ENCODE measurements at regions not wholly inside any gene's neighbourhood (a gene's known extent, or its start where the extent isn't known, plus 50 kb on each side); places are given as distances from the start of the nearest gene placed in this dataset.
"Not testable (repeated sequence)": the region's sequence is repeated elsewhere in the genome, so short reads cannot be mapped to it uniquely, and the experiment has no call there.

DNA sequence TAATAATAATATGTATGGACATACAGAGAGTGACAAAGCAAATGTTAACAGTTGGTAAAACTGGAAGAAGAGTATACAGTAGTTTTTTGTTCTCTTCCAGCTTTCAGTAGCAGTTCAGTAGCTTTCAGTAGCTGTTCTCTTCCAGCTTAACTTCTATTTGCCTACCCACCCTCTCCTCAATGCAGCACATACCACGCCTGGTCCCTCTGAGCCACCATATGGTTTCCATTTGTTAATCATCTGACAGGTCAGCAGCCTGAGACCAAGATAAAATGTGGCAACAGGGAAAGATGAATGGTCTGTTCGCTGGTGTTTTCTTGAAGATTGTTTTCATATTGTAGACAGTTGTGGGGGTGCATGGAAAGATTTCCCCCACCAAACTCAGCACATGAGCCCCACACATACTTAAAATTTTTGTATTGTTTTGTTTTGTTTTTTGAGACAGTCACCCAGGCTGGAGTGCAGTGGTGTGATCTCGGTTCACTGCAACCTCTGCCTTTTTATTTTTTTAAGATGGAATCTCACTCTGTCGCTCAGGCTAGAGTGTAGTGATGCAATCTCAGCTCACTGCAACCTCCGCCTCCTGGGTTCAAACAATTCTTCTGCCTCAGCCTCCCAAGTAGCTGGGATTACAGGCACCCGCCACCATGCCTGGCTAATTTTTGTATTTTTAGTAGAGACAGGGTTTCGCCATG is 56.8 kb downstream of the ATP6V0E2 start:
- not testable (repeated sequence) for DNase-seq

DNA sequence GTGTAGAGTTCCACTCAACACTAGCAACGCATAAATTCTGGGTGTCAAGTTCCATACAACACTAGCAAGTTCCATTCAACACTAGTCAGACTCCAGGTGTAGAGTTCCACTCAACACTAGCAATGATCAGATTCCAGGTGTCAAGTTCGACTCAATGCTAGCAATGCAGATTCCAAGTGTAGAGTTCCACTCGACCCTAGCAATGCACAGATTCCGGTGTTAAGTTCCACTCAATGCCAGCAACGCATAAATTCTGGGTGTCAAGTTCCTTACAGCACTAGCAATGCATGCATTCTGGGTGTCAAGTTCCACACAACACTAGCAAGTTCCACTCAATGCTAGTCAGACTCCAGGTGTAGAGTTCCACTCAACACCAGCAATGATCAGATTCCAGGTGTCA is 60.0 kb downstream of the ATP6V0E2 start:
- DNase-seq = not testable (repeated sequence)

DNA sequence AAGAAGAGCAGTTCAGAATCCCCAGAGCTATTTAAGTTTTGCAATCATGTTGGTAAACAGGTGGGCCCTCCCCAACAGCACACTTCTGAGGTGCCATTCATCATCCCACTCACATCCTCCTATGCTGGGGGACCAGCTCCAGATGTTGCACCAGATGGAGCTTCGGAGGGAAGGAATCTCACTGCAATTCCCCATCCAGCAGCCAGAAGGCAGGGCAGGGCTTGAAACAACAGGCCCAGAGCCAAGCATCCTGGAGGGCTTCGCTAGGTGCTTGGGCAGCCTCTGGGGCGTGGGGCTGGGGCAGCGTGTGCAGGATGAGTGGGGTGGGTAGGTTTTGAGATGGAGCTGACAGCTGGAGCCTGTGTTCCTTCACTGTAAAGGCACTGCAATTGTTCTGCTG is 73.6 kb downstream of the ATP6V0E2 start:
- DNase-seq = not testable (repeated sequence)

DNA sequence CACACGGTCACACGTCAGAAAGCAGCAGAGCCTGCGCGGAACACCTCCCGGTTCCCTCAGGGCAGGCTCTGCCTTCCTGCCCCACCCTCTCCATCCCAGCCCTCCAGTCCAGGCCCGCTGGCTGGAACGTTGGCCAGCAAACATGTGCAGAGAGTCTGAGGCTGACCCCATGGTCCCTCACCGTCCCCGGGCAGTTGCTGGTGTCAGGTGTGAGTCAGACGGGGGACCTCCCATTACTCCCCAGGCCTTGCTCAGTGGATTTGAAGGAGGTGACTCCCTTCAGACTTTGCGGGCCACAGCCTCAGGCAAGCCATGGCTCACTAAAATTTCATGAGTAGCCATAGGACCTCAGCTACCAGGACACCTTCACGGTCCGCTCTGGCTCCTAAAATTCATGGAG is 74.7 kb downstream of the ATP6V0E2 start:
- not testable (repeated sequence) for DNase-seq

DNA sequence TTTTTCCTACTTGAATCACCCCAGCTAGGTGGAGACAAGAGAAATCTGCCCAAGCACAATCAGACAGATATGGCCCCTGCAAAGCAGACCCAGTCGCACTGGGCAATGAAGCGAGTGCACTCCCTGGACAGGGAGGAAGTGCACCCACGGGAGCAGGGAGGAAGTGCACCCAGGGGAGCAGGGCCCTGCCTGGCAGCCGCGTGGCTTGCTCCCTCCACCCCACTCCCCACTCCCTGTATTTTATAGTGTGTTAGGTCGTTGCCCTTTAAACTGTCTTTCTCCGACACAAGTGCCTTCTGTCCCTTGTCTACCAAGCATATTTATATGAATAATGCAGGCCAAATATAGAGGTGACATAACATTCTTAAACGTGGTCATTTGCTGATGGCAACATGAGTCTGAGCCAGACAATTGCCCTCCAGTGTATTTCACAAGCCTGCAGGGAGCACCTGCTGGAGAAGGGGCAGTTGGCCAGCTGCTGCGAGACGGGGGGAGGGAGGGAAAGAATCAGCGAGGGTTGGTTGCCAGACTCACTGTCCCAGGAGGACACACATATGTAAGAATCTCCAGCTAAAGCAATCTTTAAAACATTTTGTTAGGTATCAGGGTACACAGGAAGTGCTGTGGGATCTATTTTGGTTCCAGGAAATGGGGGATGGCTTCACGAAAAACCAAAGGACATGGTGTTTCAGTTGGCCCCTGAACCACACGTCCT is 76.3 kb downstream of the ATP6V0E2 start:
- DNase-seq = not testable (repeated sequence)

DNA sequence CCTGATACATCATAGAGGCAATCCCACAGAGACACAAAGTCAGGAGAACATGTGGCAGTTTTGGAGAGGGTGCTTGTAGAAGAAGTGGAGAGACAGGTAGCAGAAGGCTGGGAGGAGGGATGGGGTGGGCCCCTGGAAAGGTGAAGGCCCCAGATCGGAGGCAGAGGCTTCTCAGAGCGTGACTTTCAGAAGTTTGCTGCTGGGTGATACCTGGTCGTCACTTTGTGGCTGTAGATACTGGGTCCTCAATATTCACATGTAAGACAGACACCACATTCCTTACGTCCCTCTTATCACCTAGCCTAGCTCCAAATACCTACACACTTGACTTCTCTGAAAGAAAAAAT is 76.8 kb downstream of the ATP6V0E2 start:
- DNase-seq = not testable (repeated sequence)

DNA sequence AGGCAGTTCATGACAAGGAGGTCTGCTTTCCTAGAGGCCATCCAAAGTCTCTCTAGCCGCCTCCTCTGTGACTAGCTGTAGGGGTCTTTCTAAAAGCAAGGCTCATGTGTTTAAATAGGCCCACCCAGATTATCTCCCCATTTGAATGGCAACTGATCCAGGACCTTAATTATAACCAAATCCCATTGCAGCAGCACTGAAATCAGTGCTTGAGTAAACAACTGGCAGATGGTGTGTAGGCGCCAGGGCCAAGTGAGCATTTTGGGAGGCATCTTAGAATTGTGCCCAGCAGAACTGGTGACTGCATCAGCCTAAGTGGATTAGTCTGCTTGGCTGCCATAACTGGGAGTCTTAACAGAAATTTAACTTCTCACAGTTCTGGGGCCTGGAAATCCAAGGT is 77.8 kb downstream of the ATP6V0E2 start:
- not testable (repeated sequence) for DNase-seq

DNA sequence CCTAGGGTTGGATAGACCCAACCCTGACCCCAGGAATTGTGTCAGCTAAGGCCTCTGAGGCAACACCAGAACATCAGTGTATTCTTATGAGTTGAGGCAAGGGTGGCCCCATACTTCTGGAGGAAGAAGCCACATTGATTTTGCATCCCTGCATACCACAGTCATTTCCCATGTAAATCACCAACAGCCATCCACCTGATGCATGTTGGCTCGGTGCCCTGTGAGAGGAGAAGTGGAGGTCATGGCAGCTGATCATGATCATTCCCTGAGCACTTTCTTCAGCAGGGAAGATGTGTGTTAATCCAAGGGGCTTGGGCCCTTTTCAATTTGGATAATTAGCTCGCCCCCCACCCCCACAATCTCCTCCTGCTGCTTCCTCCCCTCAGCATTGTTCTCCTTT is 85.1 kb downstream of the ATP6V0E2 start:
- DNase-seq = not testable (repeated sequence)

DNA sequence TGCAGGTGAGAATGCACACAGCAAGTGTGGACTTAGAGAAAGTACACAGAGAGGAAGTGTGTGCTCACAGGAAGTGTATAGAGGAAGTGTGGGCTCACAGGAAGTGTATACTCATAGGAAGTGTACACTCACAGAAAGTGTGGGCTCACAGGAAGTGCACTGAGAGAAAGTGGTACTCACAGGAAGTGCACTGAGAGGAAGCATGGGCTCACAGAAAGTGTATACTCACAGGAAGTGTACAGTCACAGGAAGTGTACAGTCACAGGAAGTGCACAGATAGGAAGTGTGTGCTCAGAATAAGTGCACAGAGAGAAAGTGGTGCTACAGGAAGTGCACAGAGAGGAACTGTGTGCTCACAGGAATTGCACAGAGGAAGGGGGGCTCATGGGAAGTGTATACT is 87.1 kb downstream of the ATP6V0E2 start:
- DNase-seq = not testable (repeated sequence)

DNA sequence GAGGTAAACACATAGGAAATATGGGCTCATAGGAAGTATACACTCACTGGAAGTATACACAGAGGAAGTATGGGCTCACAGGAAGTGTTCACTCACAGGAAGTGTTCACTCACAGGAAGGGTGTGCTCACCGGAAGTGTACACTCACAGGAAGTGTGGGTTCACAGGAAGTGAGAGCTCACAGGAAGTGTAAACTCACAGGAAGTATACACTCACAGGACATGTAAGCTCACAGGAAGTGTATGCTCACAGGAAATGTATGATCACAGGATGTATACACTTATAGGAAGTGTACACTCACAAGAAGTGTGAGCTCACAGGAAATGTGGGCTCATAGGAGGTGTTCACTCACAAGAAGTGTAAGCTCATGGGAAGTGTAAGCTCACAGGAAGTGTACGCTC is 88.1 kb downstream of the ATP6V0E2 start:
- not testable (repeated sequence) for DNase-seq

DNA sequence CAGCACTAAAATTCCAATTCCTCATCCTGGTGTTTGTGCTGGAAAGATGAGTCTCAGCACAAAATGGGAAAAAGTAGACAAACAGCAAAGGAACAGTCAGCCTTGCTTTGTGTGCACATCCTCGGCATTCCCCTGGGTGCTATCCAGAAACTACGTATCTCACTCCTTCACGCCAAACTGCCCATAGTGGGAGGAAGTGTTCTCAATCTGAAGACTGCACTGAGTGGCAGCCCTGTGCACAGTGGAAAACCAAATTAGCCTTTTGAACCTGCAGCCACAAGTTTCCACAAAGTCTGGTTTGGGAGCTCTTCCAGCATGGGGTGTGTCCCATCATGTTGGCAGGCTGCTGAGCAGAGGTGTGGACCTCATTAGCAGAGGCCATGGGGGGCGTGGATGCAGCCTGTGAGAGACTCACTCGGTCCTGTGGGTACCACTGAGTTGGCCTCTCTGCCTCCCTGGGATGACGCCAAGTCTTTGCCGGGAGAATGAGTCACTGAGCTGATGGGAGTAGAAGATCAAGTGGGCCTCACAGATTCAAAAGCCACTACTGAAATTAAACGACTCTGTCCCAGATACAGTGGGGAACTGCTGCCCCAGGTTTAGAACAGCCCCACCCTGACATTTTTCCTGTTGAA is 89.0 kb downstream of the ATP6V0E2 start:
- DNase-seq = peak; percentile 31

DNA sequence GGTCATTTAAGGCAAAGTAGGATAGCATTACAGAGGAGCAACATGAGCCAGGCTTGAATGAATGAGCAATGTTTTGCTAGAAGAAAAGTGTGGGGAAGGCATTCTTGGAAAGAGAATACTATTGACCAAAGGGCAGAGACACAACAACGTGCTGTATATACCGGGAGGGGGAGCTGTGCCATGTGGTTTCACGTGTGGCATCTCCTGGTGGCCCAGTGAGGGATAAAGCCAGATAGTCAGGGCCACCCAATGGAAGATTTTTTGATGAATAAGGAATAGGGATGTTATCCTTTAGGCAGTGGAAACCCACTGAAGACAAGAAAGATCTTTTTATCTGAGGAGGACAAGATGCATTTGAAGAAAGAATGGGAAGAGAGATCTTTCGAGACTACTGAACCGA is 90.2 kb downstream of the ATP6V0E2 start:
- not testable (repeated sequence) for DNase-seq

DNA sequence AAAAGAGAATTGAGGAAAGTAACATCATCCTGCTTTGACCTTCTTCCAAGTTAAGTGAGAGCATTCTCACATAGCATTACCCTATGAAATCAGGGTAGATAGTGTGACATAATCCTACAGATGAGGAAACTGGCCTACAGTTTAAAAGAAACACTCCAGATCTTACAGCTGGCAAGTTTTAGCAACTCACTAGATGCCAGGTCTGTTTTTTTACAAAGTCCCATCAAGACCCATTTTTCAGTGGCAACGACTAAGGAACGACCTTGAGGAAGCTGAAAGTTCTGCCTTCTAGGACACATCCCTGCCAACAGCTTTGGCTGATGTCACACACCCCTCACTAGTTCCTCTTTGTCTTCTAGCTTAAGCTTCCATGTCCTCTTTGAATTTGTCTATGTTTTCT is 92.7 kb downstream of the ATP6V0E2 start:
- not testable (repeated sequence) for DNase-seq

DNA sequence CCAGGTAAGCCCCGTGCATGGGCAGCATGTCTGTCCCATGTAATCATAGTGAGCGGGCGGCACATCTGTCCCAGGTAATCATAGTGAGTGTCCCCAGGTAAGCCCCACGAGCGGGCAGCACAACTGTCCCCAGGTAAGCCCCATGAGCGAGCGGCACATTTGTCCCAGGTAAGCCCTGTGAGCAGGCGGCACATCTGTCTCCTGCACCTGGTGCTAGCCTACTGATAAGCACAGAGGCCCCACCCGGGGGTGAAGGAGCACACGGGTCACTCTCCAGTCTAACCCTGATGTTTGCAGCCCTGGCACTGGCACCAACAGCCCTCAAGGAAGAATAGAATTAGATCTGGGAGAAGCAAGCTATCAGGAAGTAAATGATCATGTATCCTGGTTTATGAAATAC is 99.2 kb downstream of the ATP6V0E2 start:
- DNase-seq = not testable (repeated sequence)

DNA sequence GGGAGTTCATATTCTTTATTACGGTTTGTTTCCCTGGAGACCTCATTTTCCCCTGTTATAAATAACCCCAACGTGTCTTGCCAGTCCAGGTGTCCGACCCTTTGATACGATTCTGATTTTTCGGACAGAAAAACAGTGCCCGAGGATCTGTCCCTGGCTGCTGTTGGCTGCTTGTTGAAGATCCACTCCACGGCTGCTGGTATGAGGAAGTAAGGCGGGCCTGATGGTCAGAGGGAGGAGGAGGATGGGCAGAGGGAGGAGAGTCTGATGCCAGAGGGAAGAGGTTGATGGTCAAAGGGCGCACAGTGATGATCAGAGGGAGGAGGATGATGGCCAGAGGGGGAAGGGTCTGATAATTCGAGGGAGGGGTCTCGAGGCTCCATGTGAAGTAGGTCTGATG is 99.9 kb downstream of the ATP6V0E2 start:
- not testable (repeated sequence) for DNase-seq

DNA sequence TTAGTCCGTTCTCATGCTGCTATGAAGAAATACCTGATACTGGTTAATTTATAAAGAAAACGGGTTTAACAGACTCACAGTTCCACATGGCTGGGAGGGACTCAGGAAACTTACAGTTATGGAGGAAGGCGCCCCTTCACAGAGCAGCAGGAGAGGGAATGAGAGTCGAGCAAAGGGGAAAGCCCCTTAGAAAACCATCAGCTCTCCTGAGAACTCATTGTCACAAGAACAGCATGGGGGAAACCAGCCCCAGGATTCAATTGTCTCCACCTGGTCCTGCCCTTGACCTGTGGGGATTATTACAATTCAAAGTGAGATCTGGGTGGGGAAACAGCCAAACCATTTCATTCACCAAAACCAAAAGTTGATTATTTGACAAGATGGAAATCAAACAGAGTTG is 101.8 kb downstream of the ATP6V0E2 start:
- not testable (repeated sequence) for DNase-seq

DNA sequence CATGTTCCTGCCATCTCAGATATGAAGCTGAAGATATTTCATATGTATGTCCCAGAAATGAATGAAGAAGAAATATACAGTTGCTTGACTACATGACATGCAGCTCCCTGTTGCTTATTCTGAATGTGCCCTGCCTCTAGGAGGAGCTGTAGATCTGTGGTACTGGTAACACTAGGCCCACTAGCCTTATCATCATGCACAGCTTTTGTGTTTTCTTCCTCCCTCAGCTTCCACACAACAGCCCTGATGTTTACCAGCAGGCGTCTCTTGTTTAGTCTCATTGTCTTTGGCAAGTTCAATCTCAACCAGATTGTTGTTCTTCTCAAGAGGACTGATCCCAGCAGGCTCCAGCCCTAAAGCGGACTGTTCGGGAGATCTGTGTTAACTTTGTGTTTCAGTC is 104.8 kb downstream of the ATP6V0E2 start:
- not testable (repeated sequence) for DNase-seq

DNA sequence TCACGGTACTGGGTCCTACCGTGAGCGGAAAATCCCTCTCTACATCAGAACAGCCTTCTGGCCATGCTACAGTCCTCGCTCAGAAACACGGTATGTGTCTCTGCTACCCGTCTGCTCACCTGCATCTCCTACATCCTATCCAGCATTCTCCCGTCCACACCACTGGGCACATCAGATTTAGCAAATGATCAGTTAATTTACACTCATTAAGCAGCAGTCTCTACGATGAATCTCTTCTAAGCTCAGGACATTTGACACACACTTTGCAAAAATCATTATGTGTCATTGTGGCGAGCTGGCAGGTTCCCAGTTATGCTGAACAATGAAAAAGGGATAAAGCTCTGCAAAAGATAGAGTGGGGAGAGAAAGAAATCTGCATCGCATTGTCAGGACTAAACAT is 105.2 kb downstream of the ATP6V0E2 start:
- not testable (repeated sequence) for DNase-seq

DNA sequence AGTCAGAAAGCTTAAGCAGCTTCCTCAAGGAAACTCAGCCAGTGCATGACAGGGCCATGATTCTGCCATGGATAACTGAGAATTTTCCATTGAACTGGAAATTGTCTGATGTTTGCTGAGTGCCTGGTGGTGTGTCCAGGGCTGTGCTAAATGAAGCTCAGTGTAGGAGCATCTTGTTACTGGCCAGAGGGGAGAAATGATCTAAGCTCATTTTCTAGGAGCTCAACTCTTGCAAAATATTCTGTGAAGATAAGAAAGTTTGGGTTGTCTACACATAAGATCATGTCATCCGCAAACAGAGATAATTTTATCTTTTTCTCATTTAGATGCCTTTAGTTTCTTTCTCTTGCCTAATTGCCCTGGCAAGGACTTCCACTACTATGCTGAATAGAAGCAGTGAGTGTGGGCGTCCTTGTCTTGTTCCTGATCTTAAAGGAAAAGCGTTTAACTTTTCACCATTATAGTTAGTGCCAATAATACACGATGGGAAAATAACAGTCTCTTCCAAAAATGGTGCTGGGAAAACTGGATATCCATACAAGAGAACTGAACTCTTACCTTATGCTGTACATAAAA is 108.9 kb downstream of the ATP6V0E2 start:
- not testable (repeated sequence) for DNase-seq

DNA sequence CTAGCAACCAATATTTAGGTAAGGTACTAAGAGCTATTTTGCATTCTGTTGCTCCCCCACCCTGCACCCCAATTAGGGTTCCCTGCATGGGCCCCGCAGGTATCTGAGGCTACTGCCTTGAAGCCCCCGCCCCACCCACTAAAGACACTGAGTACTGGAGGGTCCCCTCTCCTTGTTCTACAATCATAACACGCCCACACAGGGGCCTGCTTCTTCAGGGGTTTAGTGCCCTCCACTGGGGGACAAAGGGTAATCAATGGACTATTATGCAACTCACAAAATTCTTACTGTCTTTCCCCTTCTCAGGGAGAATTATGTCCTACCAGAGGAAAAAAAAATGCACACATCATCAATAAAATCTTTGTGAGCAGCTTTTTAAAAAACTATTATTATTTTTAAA is 113.1 kb downstream of the ATP6V0E2 start:
- not testable (repeated sequence) for DNase-seq

DNA sequence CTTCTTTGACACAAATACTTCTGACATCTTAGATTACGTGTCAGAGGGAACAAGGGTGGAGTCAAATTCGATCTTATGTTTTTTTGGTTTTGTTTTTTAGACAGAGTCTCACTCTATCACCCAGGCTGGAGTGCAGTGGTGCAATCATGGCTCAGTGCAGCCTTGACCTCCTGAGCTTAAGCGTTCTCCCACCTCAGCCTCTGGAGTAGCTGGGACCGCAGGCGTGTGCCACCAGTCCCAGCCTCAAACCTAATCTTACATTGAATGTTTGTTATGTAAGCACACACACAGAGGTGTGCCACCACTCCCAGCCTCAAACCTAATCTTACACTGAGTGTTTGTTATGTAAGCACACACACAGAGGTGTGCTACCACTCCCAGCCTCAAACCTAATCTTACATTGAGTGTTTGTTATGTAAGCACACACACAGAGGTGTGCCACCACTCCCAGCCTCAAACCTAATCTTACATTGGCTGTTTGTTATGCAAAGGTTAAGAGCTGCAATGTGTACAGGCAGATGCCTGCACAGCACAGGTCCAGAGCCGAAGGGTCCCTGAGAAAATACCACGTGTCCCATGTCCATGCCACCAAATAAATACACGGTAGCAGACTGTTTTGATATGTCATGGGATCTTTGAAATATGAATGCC is 118.0 kb downstream of the ATP6V0E2 start:
- DNase-seq = not testable (repeated sequence)

DNA sequence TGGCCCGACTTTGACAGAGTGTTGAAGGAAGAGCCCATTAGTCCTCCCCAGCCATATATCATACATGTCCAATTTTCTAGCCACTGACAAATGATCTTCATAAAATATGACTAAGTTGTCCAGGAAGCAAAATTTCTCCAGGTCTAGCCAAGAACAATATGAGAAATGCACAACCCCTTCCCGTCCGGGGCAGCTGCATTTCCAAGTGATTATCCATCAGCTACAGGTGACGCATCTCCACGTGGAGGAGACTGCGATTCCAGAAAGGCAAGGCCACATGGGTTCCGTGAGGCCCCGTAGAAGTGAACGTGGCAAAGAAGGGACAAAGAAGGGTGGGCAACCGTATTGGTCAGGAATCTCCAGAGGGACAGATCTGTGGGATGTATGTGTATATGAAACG is 118.6 kb downstream of the ATP6V0E2 start:
- DNase-seq = not testable (repeated sequence)
